A549 (cell line): ENCODE measurements at regions not wholly inside any gene's neighbourhood (a gene's known extent, or its start where the extent isn't known, plus 50 kb on each side); places are given as distances from the start of the nearest gene placed in this dataset.

Source experiments
- CBX8 ChIP-seq: fragments of 200-600 bp; sonication (generic); IDR thresholded peaks from 2 replicates; pipeline ENCODE4 v1.6.1; 2016
- CEBPB ChIP-seq, 2 experiments: fragments of >200 bp in 1 of 2; sonication (Bioruptor Twin) in 1 of 2; formaldehyde crosslinking in 1 of 2; IDR thresholded peaks; 2 replicates each; pipeline ENCODE4 v1.6.1; 2012 to 2016
- CTCF ChIP-seq: fragments of >200 bp; sonication (Bioruptor Twin); formaldehyde crosslinking; IDR thresholded peaks from 3 replicates; pipeline ENCODE4 v1.5.1; 2016
- ELK1 ChIP-seq: fragments of 150-350 bp; IDR thresholded peaks from 2 replicates; pipeline ENCODE4 v1.6.1; 2014; ENCODE audit warnings: low read depth, mild to moderate bottlenecking, low read length
- MAX ChIP-seq: IDR thresholded peaks from 2 replicates; pipeline ENCODE4 v1.6.1; 2012
- PHF8 ChIP-seq: fragments of 200-600 bp; sonication (generic); IDR thresholded peaks from 2 replicates; pipeline ENCODE4 v1.6.1; 2016; ENCODE audit warnings: low read depth, mild to moderate bottlenecking, antibody characterized with exemption, moderate library complexity, borderline replicate concordance
- POLR2A ChIP-seq: IDR thresholded peaks from 2 replicates; pipeline ENCODE4 v1.6.1; 2012; ENCODE audit warnings: mild to moderate bottlenecking, low read length
- POLR2AphosphoS2 ChIP-seq: conservative IDR thresholded peaks from 2 replicates; pipeline ENCODE4 v1.6.1; 2012; ENCODE audit warnings: low read length, improper control_type of control experiment, inconsistent platforms
- RAD21 ChIP-seq, 2 experiments: fragments of >200 bp in 1 of 2; sonication (Bioruptor Twin) in 1 of 2; formaldehyde crosslinking in 1 of 2; IDR thresholded peaks in 1 of 2; conservative IDR thresholded peaks in 1 of 2; 2 replicates in 1 of 2; 3 replicates in 1 of 2; pipeline ENCODE4 v1.6.1; 2012 to 2018; ENCODE audit warnings: inconsistent platforms in 1 of 2
- SMC3 ChIP-seq: fragments of >200 bp; sonication (Bioruptor Twin); formaldehyde crosslinking; IDR thresholded peaks from 3 replicates; pipeline ENCODE4 v1.6.1; 2018; ENCODE audit warnings: inconsistent platforms
- SREBF2 ChIP-seq: fragments of 450-650 bp; IDR thresholded peaks from 2 replicates; pipeline ENCODE4 v1.6.1; 2014; ENCODE audit warnings: mild to moderate bottlenecking, moderate library complexity
- TF ChIP-seq, protein P1 (sequence below): fragments of 250-450 bp; sonication (Bioruptor Pico); IDR thresholded peaks from 2 replicates; pipeline ENCODE4 v1.5.0; 2021; ENCODE audit warnings: mild to moderate bottlenecking, moderate library complexity, borderline replicate concordance

- TF ChIP-seq CEBPB (IDR thresholded peaks at IDR 0.05) (no peak), POLR2AphosphoS2 (no peak), POLR2A (no peak), ELK1 (no peak), CBX8 (no peak), SREBF2 (no peak), CTCF (no peak), PHF8 (no peak), RAD21 (conservative IDR thresholded peaks at IDR 0.05 in 1 of 2, IDR thresholded peaks at IDR 0.05 in 1 of 2) (no peak), MAX (no peak), SMC3 (no peak)
- TF ChIP-seq, protein P1, sequence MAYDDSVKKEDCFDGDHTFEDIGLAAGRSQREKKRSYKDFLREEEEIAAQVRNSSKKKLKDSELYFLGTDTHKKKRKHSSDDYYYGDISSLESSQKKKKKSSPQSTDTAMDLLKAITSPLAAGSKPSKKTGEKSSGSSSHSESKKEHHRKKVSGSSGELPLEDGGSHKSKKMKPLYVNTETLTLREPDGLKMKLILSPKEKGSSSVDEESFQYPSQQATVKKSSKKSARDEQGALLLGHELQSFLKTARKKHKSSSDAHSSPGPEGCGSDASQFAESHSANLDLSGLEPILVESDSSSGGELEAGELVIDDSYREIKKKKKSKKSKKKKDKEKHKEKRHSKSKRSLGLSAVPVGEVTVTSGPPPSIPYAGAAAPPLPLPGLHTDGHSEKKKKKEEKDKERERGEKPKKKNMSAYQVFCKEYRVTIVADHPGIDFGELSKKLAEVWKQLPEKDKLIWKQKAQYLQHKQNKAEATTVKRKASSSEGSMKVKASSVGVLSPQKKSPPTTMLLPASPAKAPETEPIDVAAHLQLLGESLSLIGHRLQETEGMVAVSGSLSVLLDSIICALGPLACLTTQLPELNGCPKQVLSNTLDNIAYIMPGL (CRISPR knock-in tag) = no peak
These were observed 111.8 kb downstream of the B3GNT2 start for GRCh38 chr2:62307469-62308389.
